CD4-positive, alpha-beta T cell treated with Interleukin-4 for 4 hours (primary cell): ENCODE measurements at regions not wholly inside any gene's neighbourhood (a gene's known extent, or its start where the extent isn't known, plus 50 kb on each side); places are given as distances from the start of the nearest gene placed in this dataset.
"Not testable (repeated sequence)": the region's sequence is repeated elsewhere in the genome, so short reads cannot be mapped to it uniquely, and the experiment has no call there.

Experiments used
- DNase-seq: peaks from one replicate; pipeline ENCODE4 v3.0.0-alpha.2; 2020

GRCh38 chr10:120208488-120208887 is 248.5 kb upstream of the PLPP4 start:
- no peak for DNase-seq

- DNase-seq: no peak
Observed at GRCh38 chr10:120209124-120209762, 247.8 kb upstream of the PLPP4 start.

- no peak for DNase-seq
Observed at GRCh38 chr10:120212275-120212674, 244.8 kb upstream of the PLPP4 start.

DNA sequence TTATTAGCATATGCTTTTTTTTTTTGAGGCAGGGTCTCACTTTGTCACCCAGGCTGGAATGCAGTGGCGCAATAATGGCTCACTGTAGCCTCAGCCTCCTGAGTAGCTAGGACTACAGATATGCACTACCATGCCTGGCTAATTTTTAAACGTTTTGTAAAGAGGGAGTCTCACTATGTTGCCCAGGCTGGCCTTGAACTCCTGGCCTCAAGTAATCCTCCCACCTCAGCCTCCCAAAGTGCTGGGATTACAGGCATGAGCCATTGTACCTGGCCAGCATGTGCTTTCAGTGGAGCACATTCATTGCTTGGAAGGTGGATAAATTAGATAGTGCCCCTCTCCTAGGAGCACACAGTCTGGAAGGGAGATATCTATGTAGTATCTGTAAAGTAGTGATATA is 243.7 kb upstream of the PLPP4 start:
- not testable (repeated sequence) for DNase-seq

GRCh38 chr10:120217736-120218135 is 239.3 kb upstream of the PLPP4 start:
- DNase-seq: no peak

DNA sequence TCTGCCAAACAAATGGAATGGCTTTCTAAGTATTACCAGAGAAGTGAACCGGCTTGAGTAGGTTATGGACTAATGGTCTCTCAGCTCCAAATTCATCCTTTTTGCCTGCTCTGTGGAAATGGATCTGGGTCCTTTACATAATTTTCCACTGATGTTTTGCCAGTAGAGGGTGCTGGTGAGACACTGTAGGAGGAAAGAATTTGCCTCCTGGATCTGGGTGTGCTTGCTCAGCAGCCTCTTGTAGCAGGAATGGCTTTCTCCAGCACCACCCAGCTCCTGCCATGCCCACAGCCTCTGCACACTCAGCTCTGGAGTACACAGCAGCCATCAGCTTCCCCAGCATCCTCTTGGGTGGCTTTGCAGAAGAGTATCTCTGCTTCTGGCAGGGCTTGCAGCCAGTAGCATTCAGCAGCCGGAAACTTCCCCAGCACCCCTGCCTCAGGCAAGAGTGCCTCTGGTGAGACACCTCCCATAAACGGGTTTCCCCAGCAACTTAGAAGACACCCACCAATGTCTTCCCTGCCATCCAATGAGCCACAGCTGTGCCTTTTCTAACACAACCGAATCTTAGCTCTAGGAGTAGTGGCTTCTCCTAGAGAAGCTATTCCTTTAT is 235.0 kb upstream of the PLPP4 start:
- no peak for DNase-seq

- DNase-seq: no peak
Observed at GRCh38 chr10:120229641-120230040, 227.4 kb upstream of the PLPP4 start.

DNA sequence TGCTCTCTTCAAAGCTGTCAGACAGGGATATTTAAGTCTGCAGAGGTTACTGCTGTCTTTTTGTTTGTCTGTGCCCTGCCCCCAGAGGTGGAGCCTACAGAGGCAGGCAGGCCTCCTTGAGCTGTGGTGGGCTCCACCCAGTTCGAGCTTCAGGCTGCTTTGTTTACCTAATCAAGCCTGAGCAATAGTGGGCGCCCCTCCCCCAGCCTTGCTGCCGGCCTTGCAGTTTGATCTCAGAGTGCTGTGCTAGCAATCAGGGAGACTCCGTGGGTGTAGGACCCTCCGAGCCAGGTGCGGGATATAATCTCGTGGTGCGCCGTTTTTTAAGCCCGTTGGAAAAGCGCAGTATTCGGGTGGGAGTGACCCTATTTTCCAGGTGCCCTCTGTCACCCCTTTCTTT is 217.3 kb upstream of the PLPP4 start:
- not testable (repeated sequence) for DNase-seq

- no peak for DNase-seq
Observed at GRCh38 chr10:120251821-120252442, 205.1 kb upstream of the PLPP4 start.

DNA sequence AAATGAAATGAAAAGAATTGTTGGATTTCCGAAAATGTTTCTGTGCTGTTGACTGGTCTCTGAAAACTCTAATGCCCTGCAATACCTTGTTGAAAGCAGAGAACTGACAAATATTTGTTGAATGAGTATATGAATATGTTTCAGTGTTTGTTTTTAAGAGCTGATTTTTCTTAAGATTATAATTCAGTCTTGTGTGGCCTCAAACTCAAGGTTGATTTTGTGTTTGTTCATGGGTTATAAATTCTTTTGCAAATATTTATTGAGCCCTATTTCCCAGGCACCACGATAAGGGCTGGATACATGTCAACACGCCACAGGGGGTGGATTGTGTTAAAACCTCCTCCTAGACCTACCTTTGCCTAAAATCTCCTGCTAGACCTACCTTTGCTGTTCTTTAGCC is 203.9 kb upstream of the PLPP4 start:
- DNase-seq: no peak

- DNase-seq: no peak
Observed at GRCh38 chr10:120260456-120260855, 196.6 kb upstream of the PLPP4 start.

- no peak for DNase-seq
Observed at GRCh38 chr10:120262857-120263547, 194.0 kb upstream of the PLPP4 start.

GRCh38 chr10:120266022-120266421 is 191.0 kb upstream of the PLPP4 start:
- DNase-seq: no peak

DNA sequence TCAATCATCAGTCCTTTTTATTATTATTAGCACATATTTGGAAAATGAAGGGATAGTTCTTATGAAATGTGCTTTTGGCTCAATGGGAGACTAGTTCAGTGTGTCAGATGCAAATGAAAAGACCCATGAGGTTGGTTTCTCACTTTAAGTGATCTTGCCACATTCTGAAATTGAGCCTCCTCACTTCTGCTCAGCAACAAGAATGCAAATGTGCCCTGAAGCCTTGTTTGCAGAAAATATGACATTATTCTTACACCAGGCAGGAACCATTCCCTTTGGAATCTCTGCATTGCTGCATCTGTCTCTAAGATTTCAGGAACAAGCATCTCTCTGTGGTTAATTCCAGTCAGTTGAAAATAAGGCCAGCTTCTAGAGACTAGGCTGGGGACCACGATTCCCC is 186.1 kb upstream of the PLPP4 start:
- DNase-seq: no peak

DNA sequence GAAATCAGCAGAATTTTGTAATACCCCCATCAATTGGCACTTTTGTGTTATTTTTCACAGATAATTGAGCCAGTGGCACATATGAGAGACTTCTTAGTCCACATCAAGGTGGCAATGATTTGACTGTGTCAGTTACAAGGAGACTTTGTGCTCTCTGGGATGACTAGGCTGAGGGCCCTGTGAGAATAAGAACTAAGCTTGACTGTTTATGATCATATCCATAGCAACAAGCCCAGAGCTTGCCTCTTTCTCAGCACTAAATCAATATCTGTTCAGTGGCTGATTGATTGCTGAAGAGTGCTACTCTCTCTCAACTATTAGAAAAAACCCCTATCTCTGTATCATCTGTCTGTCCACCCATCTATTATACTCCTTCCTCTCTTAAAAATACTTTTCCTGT is 185.3 kb upstream of the PLPP4 start:
- DNase-seq: no peak

DNA sequence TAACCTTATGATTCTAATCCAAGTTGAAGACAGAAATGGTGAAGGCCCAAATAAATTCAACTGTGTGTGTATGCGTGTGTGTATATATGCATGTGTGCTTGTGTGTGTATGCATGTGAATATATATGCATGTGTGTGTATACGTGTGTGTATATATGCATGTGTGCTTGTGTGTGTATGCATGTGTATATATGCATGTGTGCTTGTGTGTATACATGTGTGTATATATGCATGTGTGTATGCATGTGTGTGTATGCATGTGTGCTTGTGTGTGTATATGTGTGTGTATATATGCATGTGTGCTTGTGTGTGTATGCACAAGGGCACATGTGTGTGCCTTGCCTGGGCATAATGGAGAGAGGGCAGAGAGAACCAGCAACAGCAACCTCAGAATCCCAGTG is 184.7 kb upstream of the PLPP4 start:
- no peak for DNase-seq

DNA sequence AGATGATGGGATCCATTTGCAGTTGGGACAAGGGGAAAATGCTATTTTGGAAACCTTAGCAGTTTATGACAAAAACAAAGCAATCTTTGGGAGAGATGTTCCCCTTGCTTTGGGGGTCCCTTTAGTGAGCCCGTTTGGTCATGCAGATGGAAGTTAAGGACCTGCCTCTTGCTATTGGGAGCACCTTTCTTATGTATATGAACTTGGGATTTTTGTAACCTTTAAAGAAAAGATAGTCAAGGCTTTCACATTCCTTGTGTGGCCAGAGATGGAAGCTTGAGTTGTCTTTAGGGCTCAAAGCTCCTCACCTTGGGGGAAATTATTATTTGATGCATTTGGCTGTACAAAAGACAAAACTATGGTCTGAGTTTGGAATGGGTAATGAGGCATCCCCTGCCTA is 179.0 kb upstream of the PLPP4 start:
- no peak for DNase-seq

DNA sequence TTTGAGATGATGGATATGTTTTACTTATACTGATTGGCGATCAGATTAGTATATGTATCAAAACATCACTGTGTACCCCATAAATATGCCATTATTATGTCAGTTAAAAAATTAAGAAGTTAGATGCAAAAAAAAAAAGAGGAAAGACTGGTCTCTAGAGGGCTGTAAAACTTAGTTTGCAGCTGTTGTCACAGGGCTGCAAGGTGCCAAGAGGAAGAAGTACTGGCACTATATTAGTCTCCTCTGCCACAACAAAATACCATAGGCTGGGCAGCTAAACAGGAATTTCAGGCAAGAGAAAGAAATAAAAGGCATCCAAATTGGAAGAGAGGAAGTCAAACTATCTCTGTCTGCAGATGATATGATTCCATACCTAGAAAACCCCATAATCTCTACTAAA is 177.8 kb upstream of the PLPP4 start:
- no peak for DNase-seq

GRCh38 chr10:120282421-120282820 is 174.6 kb upstream of the PLPP4 start:
- DNase-seq: no peak

DNA sequence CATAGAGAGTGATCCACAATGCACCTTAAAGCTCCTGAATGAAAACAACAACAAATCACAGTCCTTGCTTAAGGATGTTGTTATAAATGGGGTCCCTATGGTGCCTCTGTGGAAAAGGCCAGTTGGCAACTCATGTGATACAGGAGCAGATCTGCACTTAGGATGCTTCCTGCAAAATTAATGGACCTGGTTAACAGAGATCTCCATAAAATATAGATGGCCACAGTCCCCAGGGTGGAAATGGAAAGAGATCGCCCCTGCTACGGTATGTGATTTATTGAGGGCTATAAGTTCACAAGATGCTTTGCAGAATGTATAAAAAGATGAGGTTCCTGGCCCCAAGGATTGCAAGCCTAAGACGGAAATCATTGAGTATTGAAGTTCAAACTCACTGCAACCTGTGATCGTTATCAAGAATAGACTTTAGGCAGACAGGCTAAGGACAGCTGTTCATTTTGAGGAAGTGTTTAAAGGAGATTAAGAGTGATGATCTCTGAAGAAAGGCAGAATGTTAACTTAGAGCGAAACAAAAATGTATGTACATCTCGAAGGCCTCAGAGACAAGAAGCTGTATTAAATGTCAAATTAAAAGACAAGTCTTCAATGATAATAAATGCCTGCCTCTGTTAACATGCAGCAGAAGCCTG is 174.1 kb upstream of the PLPP4 start:
- DNase-seq: no peak

GRCh38 chr10:120285408-120285807 is 171.6 kb upstream of the PLPP4 start:
- DNase-seq: no peak

- DNase-seq: no peak
Observed at GRCh38 chr10:120286280-120286679, 170.7 kb upstream of the PLPP4 start.

- no peak for DNase-seq
Observed at GRCh38 chr10:120300513-120300912, 156.5 kb upstream of the PLPP4 start.

DNA sequence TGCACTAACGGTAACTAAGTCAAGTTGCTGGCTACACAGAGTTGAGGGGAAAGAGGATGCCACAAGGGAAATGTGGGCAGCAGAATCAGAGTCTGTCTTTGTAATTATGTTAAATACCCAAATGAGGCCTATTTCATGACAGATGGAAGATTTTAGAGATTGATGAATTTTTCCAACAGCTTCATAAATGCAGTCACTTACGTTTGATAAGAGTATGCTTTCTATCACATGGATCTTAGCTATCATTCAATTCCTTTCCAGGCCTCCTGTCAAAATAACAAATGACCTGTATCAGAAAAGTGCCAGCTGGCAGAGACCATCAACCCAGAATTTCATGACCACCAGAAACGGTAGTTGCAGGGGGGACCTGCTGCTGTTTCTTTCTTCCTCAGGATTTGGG is 148.4 kb upstream of the PLPP4 start:
- no peak for DNase-seq
